ENCODE measurements at regions not wholly inside any gene's neighbourhood (a gene's known extent, or its start where the extent isn't known, plus 50 kb on each side); places are given as distances from the start of the nearest gene placed in this dataset.

DNA sequence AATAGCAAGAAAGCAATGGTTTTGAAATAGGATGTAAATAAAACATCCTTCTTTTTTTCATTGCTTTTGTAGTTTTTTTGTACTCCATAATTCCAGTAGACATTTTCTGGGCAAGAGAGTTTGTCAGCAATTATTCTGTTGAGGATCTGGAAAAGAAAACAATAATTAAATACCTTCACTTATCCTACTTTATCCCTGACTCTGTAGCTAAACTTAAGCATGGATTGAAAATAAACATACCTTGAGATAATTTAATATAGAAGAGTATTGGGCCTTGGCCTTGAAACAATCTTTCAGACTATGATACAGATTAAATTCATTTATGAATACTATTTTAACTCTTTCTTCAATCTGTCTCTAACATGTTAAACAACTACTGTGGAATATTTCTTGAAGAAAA, 321.2 kb downstream of the CHRM3 start:
- Histone ChIP-seq H4K91ac (ENCODE audit: low read depth, low read length) (no peak overlapping the region), H3K27ac (ENCODE audit: low read depth, low read length) (no peak overlapping the region), H3K9ac (ENCODE audit: low read length) (no peak overlapping the region), H3K4me2 (ENCODE audit: low read length) (no peak overlapping the region), H4K12ac (ENCODE audit: low read depth, low read length) (no peak overlapping the region), H3K79me2 (ENCODE audit: control insufficient read depth, insufficient read depth, low read length, poor library complexity) (no peaks in the 10 kb centered on the region), H2AK5ac (ENCODE audit: low read length) (no peak overlapping the region), H2BK12ac (ENCODE audit: low read length) (no peak overlapping the region), H2AFZ (ENCODE audit: insufficient read depth, low read length, poor library complexity) (no peak overlapping the region), H4K8ac (ENCODE audit: low read depth, low read length) (no peak overlapping the region), H3K18ac (ENCODE audit: low read length) (no peak overlapping the region), H2BK120ac (ENCODE audit: insufficient read depth, low read length, poor library complexity) (no peak overlapping the region), H3K9me3 (ENCODE audit: insufficient read depth, low read depth, low read length) (peaks cover 3% of the 10 kb centered on the region), H3K36me3 (ENCODE audit: control insufficient read depth in 1 of 2, insufficient read depth in 2 of 2, low read length in 2 of 2) (no peaks in the 10 kb centered on the region), H3K23ac (ENCODE audit: low read length) (no peak overlapping the region), H3K4me3 (ENCODE audit: low read depth, low read length) (no peak overlapping the region), H2BK5ac (ENCODE audit: low read depth, low read length, poor library complexity) (no peak overlapping the region), H3K27me3 (ENCODE audit: insufficient read depth, low read length) (no peaks in the 10 kb centered on the region), H3K4me1 (ENCODE audit: control insufficient read depth in 1 of 2, insufficient read depth in 2 of 2, low read length in 2 of 2) (no peaks in the 10 kb centered on the region), H3K4ac (ENCODE audit: low read depth, low read length) (no peak overlapping the region), H3K79me1 (ENCODE audit: low read length) (no peaks in the 10 kb centered on the region), H3K14ac (ENCODE audit: low read length) (no peak overlapping the region)
- DNase-seq: no peak

DNA sequence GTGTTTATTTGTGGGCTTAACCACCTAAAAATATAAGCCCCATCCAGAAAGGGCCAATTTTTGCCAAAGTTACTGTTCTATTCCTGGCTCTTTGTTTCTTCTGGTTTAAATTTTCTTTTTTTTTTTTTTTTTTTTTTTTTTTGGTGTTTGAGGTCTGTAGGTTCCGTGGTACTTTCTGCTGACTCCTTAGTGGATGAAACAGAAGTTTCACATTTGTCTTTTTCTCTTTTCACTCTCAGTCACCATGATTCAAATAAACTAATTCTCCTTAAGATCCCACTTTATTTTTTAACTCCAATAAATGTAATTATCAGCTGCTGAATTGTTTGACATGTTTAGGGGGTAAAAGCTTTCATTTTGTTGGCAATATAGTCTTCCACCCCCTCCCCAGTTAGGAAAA, 322.3 kb downstream of the CHRM3 start:
- H3K9me3 ChIP-seq (ENCODE audit: insufficient read depth, low read depth, low read length): peaks cover 3% of the 10 kb centered on the region
- H3K14ac ChIP-seq (ENCODE audit: low read length): no peak overlapping the region
- no peak overlapping the region for H2BK5ac ChIP-seq (ENCODE audit: low read depth, low read length, poor library complexity)
- H3K36me3 ChIP-seq (ENCODE audit: control insufficient read depth in 1 of 2, insufficient read depth in 2 of 2, low read length in 2 of 2): no peaks in the 10 kb centered on the region
- no peak overlapping the region for H2AK5ac ChIP-seq (ENCODE audit: low read length)
- no peak overlapping the region for H3K4me2 ChIP-seq (ENCODE audit: low read length)
- H4K91ac ChIP-seq (ENCODE audit: low read depth, low read length): no peak overlapping the region
- no CpG with 5 or more reads among the region's 1 CpG for WGBS (ENCODE audit: extremely low coverage, insufficient coverage, insufficient read length)
- H3K4me1 ChIP-seq (ENCODE audit: control insufficient read depth in 1 of 2, insufficient read depth in 2 of 2, low read length in 2 of 2): no peaks in the 10 kb centered on the region
- H3K23ac ChIP-seq (ENCODE audit: low read length): no peak overlapping the region
- H3K27ac ChIP-seq (ENCODE audit: low read depth, low read length): no peak overlapping the region
- H4K12ac ChIP-seq (ENCODE audit: low read depth, low read length): no peak overlapping the region
- no peak overlapping the region for H3K4ac ChIP-seq (ENCODE audit: low read depth, low read length)
- H3K4me3 ChIP-seq (ENCODE audit: low read depth, low read length): no peak overlapping the region
- no peak overlapping the region for H2BK120ac ChIP-seq (ENCODE audit: insufficient read depth, low read length, poor library complexity)
- no peaks in the 10 kb centered on the region for H3K79me1 ChIP-seq (ENCODE audit: low read length)
- H3K27me3 ChIP-seq (ENCODE audit: insufficient read depth, low read length): no peaks in the 10 kb centered on the region
- H2BK12ac ChIP-seq (ENCODE audit: low read length): no peak overlapping the region
- no peak overlapping the region for H2AFZ ChIP-seq (ENCODE audit: insufficient read depth, low read length, poor library complexity)
- no peak overlapping the region for H3K18ac ChIP-seq (ENCODE audit: low read length)
- no peak overlapping the region for H4K8ac ChIP-seq (ENCODE audit: low read depth, low read length)
- H3K9ac ChIP-seq (ENCODE audit: low read length): no peak overlapping the region
- no peaks in the 10 kb centered on the region for H3K79me2 ChIP-seq (ENCODE audit: control insufficient read depth, insufficient read depth, low read length, poor library complexity)
- no peak for DNase-seq

DNA sequence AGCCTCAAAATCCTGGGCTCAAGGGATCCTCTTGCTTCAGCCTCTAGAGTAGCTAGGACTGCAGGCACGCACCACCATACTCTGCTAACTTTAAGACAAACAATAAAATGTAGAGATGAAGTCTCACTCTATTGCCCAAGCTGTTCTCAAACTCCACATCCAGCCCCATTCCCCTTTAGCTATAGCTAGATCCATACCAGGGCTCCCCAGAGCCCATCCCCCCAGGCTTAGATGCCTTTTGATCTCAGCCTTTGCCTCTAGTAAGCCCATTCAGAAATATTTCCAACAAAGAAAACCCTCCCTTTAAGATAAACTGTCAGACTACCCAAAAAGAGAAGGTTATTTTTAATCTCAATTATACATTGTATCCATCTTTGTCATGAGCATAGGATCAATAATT, 325.4 kb downstream of the CHRM3 start:
- WGBS (ENCODE audit: extremely low coverage, insufficient coverage, insufficient read length): no CpG with 5 or more reads among the region's 1 CpG

DNA sequence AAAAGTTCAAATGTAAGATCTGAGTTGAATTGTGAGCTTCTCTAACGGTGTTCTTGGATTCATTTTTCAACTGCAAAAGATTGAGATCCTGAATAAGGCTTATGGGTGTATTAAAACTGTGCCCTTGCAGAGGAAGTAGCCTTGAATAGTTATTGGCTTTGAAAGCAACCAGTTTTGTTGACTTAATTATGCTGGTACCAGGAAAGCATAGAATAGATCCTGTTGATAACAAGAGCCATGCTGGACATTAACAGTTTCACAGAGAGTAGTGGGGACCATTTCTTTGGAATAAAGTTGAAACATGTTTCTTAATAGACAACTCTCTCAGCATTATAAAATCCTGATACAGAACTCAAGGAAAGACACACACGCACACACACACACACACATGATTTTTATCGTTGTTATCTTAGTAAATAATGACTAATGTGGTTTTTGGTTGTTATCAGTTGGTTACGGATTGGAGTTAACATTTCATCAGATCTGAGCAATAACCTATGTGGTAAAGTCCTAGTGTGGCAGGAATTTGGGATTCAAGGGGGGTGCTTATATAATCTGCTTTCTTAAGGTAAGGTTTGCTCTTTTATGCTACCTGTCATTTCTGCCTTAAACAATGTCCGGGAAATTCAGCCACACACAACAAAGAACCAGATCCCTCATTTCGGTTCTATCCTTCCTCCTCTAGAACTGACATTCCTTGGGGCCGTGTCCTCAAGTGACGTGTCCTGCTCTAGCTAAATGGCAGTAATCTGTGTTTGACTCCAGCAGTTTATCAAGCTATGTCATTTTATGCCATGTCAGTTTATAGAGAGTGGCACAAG, 330.9 kb downstream of the CHRM3 start:
- Histone ChIP-seq H3K36me3 (ENCODE audit: control insufficient read depth in 1 of 2, insufficient read depth in 2 of 2, low read length in 2 of 2) (no peaks in the 10 kb centered on the region), H3K4me3 (ENCODE audit: low read depth, low read length) (no peak overlapping the region), H3K9me3 (ENCODE audit: insufficient read depth, low read depth, low read length) (no peaks in the 10 kb centered on the region), H2BK12ac (ENCODE audit: low read length) (no peak overlapping the region), H3K4ac (ENCODE audit: low read depth, low read length) (no peak overlapping the region), H3K79me2 (ENCODE audit: control insufficient read depth, insufficient read depth, low read length, poor library complexity) (no peaks in the 10 kb centered on the region), H3K9ac (ENCODE audit: low read length) (no peak overlapping the region), H3K4me2 (ENCODE audit: low read length) (no peak overlapping the region), H2AFZ (ENCODE audit: insufficient read depth, low read length, poor library complexity) (no peak overlapping the region), H4K8ac (ENCODE audit: low read depth, low read length) (no peak overlapping the region), H3K27me3 (ENCODE audit: insufficient read depth, low read length) (no peaks in the 10 kb centered on the region), H4K12ac (ENCODE audit: low read depth, low read length) (no peak overlapping the region), H3K27ac (ENCODE audit: low read depth, low read length) (no peak overlapping the region), H3K79me1 (ENCODE audit: low read length) (no peaks in the 10 kb centered on the region), H2AK5ac (ENCODE audit: low read length) (no peak overlapping the region), H3K4me1 (ENCODE audit: control insufficient read depth in 1 of 2, insufficient read depth in 2 of 2, low read length in 2 of 2) (no peaks in the 10 kb centered on the region), H3K23ac (ENCODE audit: low read length) (no peak overlapping the region), H3K14ac (ENCODE audit: low read length) (no peak overlapping the region), H2BK5ac (ENCODE audit: low read depth, low read length, poor library complexity) (no peak overlapping the region), H3K18ac (ENCODE audit: low read length) (no peak overlapping the region), H2BK120ac (ENCODE audit: insufficient read depth, low read length, poor library complexity) (no peak overlapping the region), H4K91ac (ENCODE audit: low read depth, low read length) (no peak overlapping the region)
- DNase-seq: peak; percentile 4 to 71
- no CpG with 5 or more reads among the region's 8 CpGs for WGBS (ENCODE audit: extremely low coverage, insufficient coverage, insufficient read length)

More for the DNA sequence above, 325.4 kb downstream of the CHRM3 start:
- H3K79me2 ChIP-seq (ENCODE audit: control insufficient read depth, insufficient read depth, low read length, poor library complexity): no peaks in the 10 kb centered on the region
- H3K4me3 ChIP-seq (ENCODE audit: low read depth, low read length): no peak overlapping the region
- no peak overlapping the region for H3K23ac ChIP-seq (ENCODE audit: low read length)
- H3K9ac ChIP-seq (ENCODE audit: low read length): no peak overlapping the region
- H2AK5ac ChIP-seq (ENCODE audit: low read length): no peak overlapping the region
- H4K12ac ChIP-seq (ENCODE audit: low read depth, low read length): no peak overlapping the region
- no peak for DNase-seq
- no peak overlapping the region for H3K4ac ChIP-seq (ENCODE audit: low read depth, low read length)
- peak overlapping the region; percentile 71 for H2BK12ac ChIP-seq (ENCODE audit: low read length)
- H3K4me1 ChIP-seq (ENCODE audit: control insufficient read depth in 1 of 2, insufficient read depth in 2 of 2, low read length in 2 of 2): no peaks in the 10 kb centered on the region
- H3K79me1 ChIP-seq (ENCODE audit: low read length): no peaks in the 10 kb centered on the region
- H4K8ac ChIP-seq (ENCODE audit: low read depth, low read length): no peak overlapping the region
- H2BK5ac ChIP-seq (ENCODE audit: low read depth, low read length, poor library complexity): no peak overlapping the region
- H3K36me3 ChIP-seq (ENCODE audit: control insufficient read depth in 1 of 2, insufficient read depth in 2 of 2, low read length in 2 of 2): no peaks in the 10 kb centered on the region
- H3K4me2 ChIP-seq (ENCODE audit: low read length): no peak overlapping the region
- H4K91ac ChIP-seq (ENCODE audit: low read depth, low read length): no peak overlapping the region
- H3K9me3 ChIP-seq (ENCODE audit: insufficient read depth, low read depth, low read length): no peaks in the 10 kb centered on the region
- no peak overlapping the region for H3K18ac ChIP-seq (ENCODE audit: low read length)
- no peak overlapping the region for H2AFZ ChIP-seq (ENCODE audit: insufficient read depth, low read length, poor library complexity)
- H3K14ac ChIP-seq (ENCODE audit: low read length): no peak overlapping the region
- H3K27me3 ChIP-seq (ENCODE audit: insufficient read depth, low read length): no peaks in the 10 kb centered on the region
- H3K27ac ChIP-seq (ENCODE audit: low read depth, low read length): no peak overlapping the region
- H2BK120ac ChIP-seq (ENCODE audit: insufficient read depth, low read length, poor library complexity): no peak overlapping the region

All from trophoblast cell (in vitro differentiated cells and primary cell).